ENCODE measurements at regions not wholly inside any gene's neighbourhood (a gene's known extent, or its start where the extent isn't known, plus 50 kb on each side); places are given as distances from the start of the nearest gene placed in this dataset.

- Histone ChIP-seq H3K27ac (no peak overlapping the region), H3K9me3 (no peaks in the 10 kb centered on the region), H3K4me2 (peak overlapping the region; percentile 66), H3K4me1 (peaks cover 16% of the 10 kb centered on the region), H4K20me1 (no peaks in the 10 kb centered on the region), H3K9ac (no peak overlapping the region), H3K36me3 (no peaks in the 10 kb centered on the region), H3K27me3 (peaks cover 42% of the 10 kb centered on the region), H3K4me3 (no peak overlapping the region)
- no peak for TF ChIP-seq Cebpa-rat (IDR thresholded peaks at IDR 0.05)
These were observed 60.3 kb upstream of the GALNT9 start for GRCh38 chr12:132389526-132390286.

GRCh38 chr12:132389026-132389425 is 59.6 kb upstream of the GALNT9 start:
- no peak overlapping the region for H3K9ac ChIP-seq
- no peak overlapping the region for H3K27ac ChIP-seq
- peak overlapping the region; percentile 66 for H3K4me2 ChIP-seq
- no peaks in the 10 kb centered on the region for H3K9me3 ChIP-seq
- no peaks in the 10 kb centered on the region for H3K36me3 ChIP-seq
- H3K4me3 ChIP-seq: no peak overlapping the region
- no peaks in the 10 kb centered on the region for H4K20me1 ChIP-seq
- H3K4me1 ChIP-seq: peaks cover 16% of the 10 kb centered on the region
- peaks cover 37% of the 10 kb centered on the region for H3K27me3 ChIP-seq
- no peak for TF ChIP-seq Cebpa-rat (IDR thresholded peaks at IDR 0.05)

GRCh38 chr12:132388379-132389015 is 59.1 kb upstream of the GALNT9 start:
- no peak for TF ChIP-seq Cebpa-rat (IDR thresholded peaks at IDR 0.05)
- Histone ChIP-seq H3K4me1 (peaks cover 16% of the 10 kb centered on the region), H3K4me3 (no peak overlapping the region), H3K36me3 (no peaks in the 10 kb centered on the region), H3K27ac (no peak overlapping the region), H4K20me1 (no peaks in the 10 kb centered on the region), H3K4me2 (peak overlapping the region; percentile 66), H3K9me3 (no peaks in the 10 kb centered on the region), H3K27me3 (peaks cover 35% of the 10 kb centered on the region), H3K9ac (no peak overlapping the region)

- Histone ChIP-seq H4K20me1 (no peaks in the 10 kb centered on the region; the same call in 1 of the 2 replicates), H3K9ac (no peak overlapping the region), H3K36me3 (no peaks in the 10 kb centered on the region), H3K27me3 (peaks cover 46% of the 10 kb centered on the region), H3K4me1 (peaks cover 16% of the 10 kb centered on the region), H3K9me3 (no peaks in the 10 kb centered on the region), H3K27ac (no peak overlapping the region), H3K4me2 (no peak overlapping the region), H3K4me3 (no peak overlapping the region)
- no peak for TF ChIP-seq Cebpa-rat (IDR thresholded peaks at IDR 0.05)
These were observed 57.6 kb upstream of the GALNT9 start for GRCh38 chr12:132386926-132387497.

GRCh38 chr12:132385923-132386751 is 56.7 kb upstream of the GALNT9 start:
- H4K20me1 ChIP-seq: no peaks in the 10 kb centered on the region; the same call in 1 of the 2 replicates
- no peak overlapping the region for H3K27ac ChIP-seq
- peaks cover 53% of the 10 kb centered on the region for H3K27me3 ChIP-seq
- H3K4me1 ChIP-seq: peaks cover 16% of the 10 kb centered on the region
- no peak overlapping the region for H3K4me2 ChIP-seq
- H3K9ac ChIP-seq: no peak overlapping the region
- H3K36me3 ChIP-seq: no peaks in the 10 kb centered on the region
- H3K4me3 ChIP-seq: no peak overlapping the region
- no peak for TF ChIP-seq Cebpa-rat (IDR thresholded peaks at IDR 0.05)
- H3K9me3 ChIP-seq: no peaks in the 10 kb centered on the region

- Histone ChIP-seq H3K9ac (no peak overlapping the region), H4K20me1 (no peaks in the 10 kb centered on the region; the same call in 1 of the 2 replicates), H3K27ac (no peak overlapping the region), H3K4me2 (no peak overlapping the region), H3K4me1 (peaks cover 16% of the 10 kb centered on the region), H3K4me3 (no peak overlapping the region), H3K36me3 (no peaks in the 10 kb centered on the region), H3K9me3 (no peaks in the 10 kb centered on the region), H3K27me3 (peaks cover 62% of the 10 kb centered on the region)
- no peak for TF ChIP-seq Cebpa-rat (IDR thresholded peaks at IDR 0.05)
These were observed 55.8 kb upstream of the GALNT9 start for GRCh38 chr12:132384916-132385774.

GRCh38 chr12:132380641-132381040 is 51.3 kb upstream of the GALNT9 start:
- Histone ChIP-seq H3K27me3 (peaks cover 70% of the 10 kb centered on the region), H3K9ac (no peak overlapping the region), H3K27ac (no peak overlapping the region), H3K4me2 (no peak overlapping the region), H4K20me1 (no peaks in the 10 kb centered on the region; the same call in 1 of the 2 replicates), H3K4me3 (no peak overlapping the region), H3K36me3 (no peaks in the 10 kb centered on the region), H3K4me1 (peaks cover 13% of the 10 kb centered on the region), H3K9me3 (no peaks in the 10 kb centered on the region)
- TF ChIP-seq Cebpa-rat (IDR thresholded peaks at IDR 0.05): no peak

- no peak overlapping the region for H3K4me2 ChIP-seq
- no peak for TF ChIP-seq Cebpa-rat (IDR thresholded peaks at IDR 0.05)
These were observed 50.6 kb upstream of the GALNT9 start for GRCh38 chr12:132379996-132380395.

GRCh38 chr12:132379576-132379975 is 50.2 kb upstream of the GALNT9 start:
- no peaks in the 10 kb centered on the region for H3K9me3 ChIP-seq
- H3K27ac ChIP-seq: no peak overlapping the region
- no peak overlapping the region for H3K4me3 ChIP-seq
- peaks cover 61% of the 10 kb centered on the region for H3K27me3 ChIP-seq
- peaks cover 24% of the 10 kb centered on the region for H3K4me1 ChIP-seq
- H3K9ac ChIP-seq: no peak overlapping the region
- H4K20me1 ChIP-seq: no peaks in the 10 kb centered on the region; the same call in 1 of the 2 replicates
- no peaks in the 10 kb centered on the region for H3K36me3 ChIP-seq
- TF ChIP-seq Cebpa-rat (IDR thresholded peaks at IDR 0.05): no peak
- H3K4me2 ChIP-seq: no peak overlapping the region

More at GRCh38 chr12:132379996-132380395, 50.6 kb upstream of the GALNT9 start:
- no peak overlapping the region for H3K9ac ChIP-seq
- H3K4me3 ChIP-seq: no peak overlapping the region
- peaks cover 20% of the 10 kb centered on the region for H3K4me1 ChIP-seq
- H3K27ac ChIP-seq: no peak overlapping the region
- H3K9me3 ChIP-seq: no peaks in the 10 kb centered on the region
- no peaks in the 10 kb centered on the region for H3K36me3 ChIP-seq
- peaks cover 65% of the 10 kb centered on the region for H3K27me3 ChIP-seq
- H4K20me1 ChIP-seq: no peaks in the 10 kb centered on the region; the same call in 1 of the 2 replicates

Data from BLaER1 (cell line).